ENCODE measurements at regions not wholly inside any gene's neighbourhood (a gene's known extent, or its start where the extent isn't known, plus 50 kb on each side); places are given as distances from the start of the nearest gene placed in this dataset.

- no peak for FAIRE-seq
- Histone ChIP-seq H3K4me3 (replicated peaks in 1 of 3; ENCODE audit: insufficient read depth in 1 of 3, low read depth in 1 of 3, low read length in 3 of 3) (no peak overlapping the region), H4K20me1 (replicated peaks; ENCODE audit: control insufficient read depth, extremely low read depth, insufficient read depth, low read length) (no peaks in the 10 kb centered on the region), H3K36me3 (ENCODE audit: control insufficient read depth in 2 of 2, extremely low read depth in 1 of 2, insufficient read depth in 2 of 2, low read length in 2 of 2) (no peaks in the 10 kb centered on the region), H3K27me3 (ENCODE audit: control insufficient read depth in 2 of 2, insufficient read depth in 2 of 2, low read length in 2 of 2) (no peaks in the 10 kb centered on the region), H3K9ac (replicated peaks; ENCODE audit: extremely low read depth, insufficient read depth, low read length) (no peak overlapping the region), H2AFZ (ENCODE audit: low read depth, low read length) (no peak overlapping the region), H3K4me2 (ENCODE audit: insufficient read depth, low read length) (no peak overlapping the region), H3K9me3 (replicated peaks; ENCODE audit: control insufficient read depth, insufficient read depth, low read length) (no peaks in the 10 kb centered on the region), H3K79me2 (ENCODE audit: control insufficient read depth, insufficient read depth, low read length) (no peaks in the 10 kb centered on the region), H3K4me1 (ENCODE audit: control insufficient read depth, extremely low read depth, insufficient read depth, low read length) (no peaks in the 10 kb centered on the region), H3K9me1 (replicated peaks; ENCODE audit: control insufficient read depth, extremely low read depth, insufficient read depth, low read length) (no peaks in the 10 kb centered on the region), H3K27ac (ENCODE audit: insufficient read depth, low read depth, low read length) (no peak overlapping the region)
- BruUV-seq (replicated peaks), result no TSS peak
- intact Hi-C loops (cut with micrococcal nuclease) (no loop called here), dilution Hi-C loops (cut with MboI; ENCODE audit: extremely low pct_ligation_motif_present, low sequenced_read_pairs) (no loop called here)
- DNase-seq (ENCODE audit: low read depth, low spot score), result no peak
- ChIA-PET POLR2A (no interaction called here), CTCF (no interaction called here)
- TF ChIP-seq POLR2A (IDR thresholded peaks at IDR 0.05; ENCODE audit: low read depth, low read length) (no peak), FOS (IDR thresholded peaks at IDR 0.05; ENCODE audit: borderline replicate concordance, insufficient read depth, low read length) (no peak), CTCF (IDR thresholded peaks at IDR 0.05; ENCODE audit: extremely low read depth in 1 of 2, insufficient read depth in 1 of 2, low read depth in 1 of 2, low read length in 2 of 2) (no peak), MAX (IDR thresholded peaks at IDR 0.05; ENCODE audit: insufficient read depth, insufficient read length) (no peak), EZH2 (IDR thresholded peaks at IDR 0.05; ENCODE audit: borderline replicate concordance, low read depth, low read length, severe bottlenecking) (no peak), GATA2 (IDR thresholded peaks at IDR 0.05; ENCODE audit: insufficient read depth, insufficient read length, low read depth, low read length) (no peak), MYC (IDR thresholded peaks at IDR 0.05; ENCODE audit: low read depth, low read length) (no peak), POLR2AphosphoS5 (IDR thresholded peaks at IDR 0.05; ENCODE audit: insufficient read depth, low read depth, low read length) (no peak), JUN (IDR thresholded peaks at IDR 0.05; ENCODE audit: borderline replicate concordance, insufficient read depth, insufficient read length, low read depth) (no peak)
These were observed 501.1 kb downstream of the VRK1 start for GRCh38 chr14:97298331-97298730.
